Uterus (tissue), 2 donors: ENCODE measurements at regions not wholly inside any gene's neighbourhood (a gene's known extent, or its start where the extent isn't known, plus 50 kb on each side); places are given as distances from the start of the nearest gene placed in this dataset.

Source experiments
- POLR2A ChIP-seq, 2 donors: fragments of 450-650 bp; IDR thresholded peaks; one replicate each; pipeline ENCODE4 v1.6.1; 2016; ENCODE audit warnings: antibody characterized with exemption in 2 of 2, mild to moderate bottlenecking in 1 of 2, moderate library complexity in 1 of 2
- TF ChIP-seq, protein P1 (sequence below), 4 experiments: fragments of 200-600 bp in 2 of 4; fragments of 450-650 bp in 2 of 4; sonication (generic) in 2 of 4; IDR thresholded peaks; one replicate each; pipeline ENCODE4 v1.5.1; 2016 to 2019; ENCODE audit warnings: antibody characterized with exemption in 4 of 4, mild to moderate bottlenecking in 2 of 4, moderate library complexity in 1 of 4

- TF ChIP-seq, protein P1, sequence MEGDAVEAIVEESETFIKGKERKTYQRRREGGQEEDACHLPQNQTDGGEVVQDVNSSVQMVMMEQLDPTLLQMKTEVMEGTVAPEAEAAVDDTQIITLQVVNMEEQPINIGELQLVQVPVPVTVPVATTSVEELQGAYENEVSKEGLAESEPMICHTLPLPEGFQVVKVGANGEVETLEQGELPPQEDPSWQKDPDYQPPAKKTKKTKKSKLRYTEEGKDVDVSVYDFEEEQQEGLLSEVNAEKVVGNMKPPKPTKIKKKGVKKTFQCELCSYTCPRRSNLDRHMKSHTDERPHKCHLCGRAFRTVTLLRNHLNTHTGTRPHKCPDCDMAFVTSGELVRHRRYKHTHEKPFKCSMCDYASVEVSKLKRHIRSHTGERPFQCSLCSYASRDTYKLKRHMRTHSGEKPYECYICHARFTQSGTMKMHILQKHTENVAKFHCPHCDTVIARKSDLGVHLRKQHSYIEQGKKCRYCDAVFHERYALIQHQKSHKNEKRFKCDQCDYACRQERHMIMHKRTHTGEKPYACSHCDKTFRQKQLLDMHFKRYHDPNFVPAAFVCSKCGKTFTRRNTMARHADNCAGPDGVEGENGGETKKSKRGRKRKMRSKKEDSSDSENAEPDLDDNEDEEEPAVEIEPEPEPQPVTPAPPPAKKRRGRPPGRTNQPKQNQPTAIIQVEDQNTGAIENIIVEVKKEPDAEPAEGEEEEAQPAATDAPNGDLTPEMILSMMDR (IDR thresholded peaks at IDR 0.05), result no peak
- no peak for TF ChIP-seq POLR2A (IDR thresholded peaks at IDR 0.05)
Measured at GRCh38 chr9:1550636-1551035, 464.5 kb upstream of the SMARCA2 start.
